Uterus (tissue), 3 donors: ENCODE measurements at regions not wholly inside any gene's neighbourhood (a gene's known extent, or its start where the extent isn't known, plus 50 kb on each side); places are given as distances from the start of the nearest gene placed in this dataset.

ENCODE experiments used
- DNase-seq, 2 donors: peaks; one replicate each; pipeline ENCODE4 v3.0.0-alpha.2; 2019 to 2020
- H3K27ac ChIP-seq, 2 donors: fragments of 200-600 bp; sonication (generic); 1 replicate in 1 of 2; 2 replicates in 1 of 2; pipeline ENCODE4 v1.5.1; 2016 to 2018
- H3K27me3 ChIP-seq, 2 donors: fragments of 200-600 bp; sonication (generic); one replicate each; pipeline ENCODE4 v1.5.1; 2018 to 2019; ENCODE audit warnings: control low read depth in 1 of 2
- H3K36me3 ChIP-seq, 2 donors: fragments of 200-600 bp; sonication (generic); one replicate each; pipeline ENCODE4 v1.5.1; 2019; ENCODE audit warnings: control low read depth in 1 of 2
- H3K4me1 ChIP-seq, 2 donors: fragments of 200-600 bp; sonication (generic); one replicate each; pipeline ENCODE4 v1.5.1; 2018 to 2019; ENCODE audit warnings: control low read depth in 1 of 2
- H3K4me3 ChIP-seq, 2 donors: fragments of 200-600 bp; sonication (generic); 1 replicate in 1 of 2; 2 replicates in 1 of 2; pipeline ENCODE4 v1.5.1; 2018 to 2019; ENCODE audit warnings: mild to moderate bottlenecking in 1 of 2
- H3K9me3 ChIP-seq, 2 donors: fragments of 200-600 bp; sonication (generic); one replicate each; pipeline ENCODE4 v1.5.1; 2019; ENCODE audit warnings: control low read depth in 1 of 2
- POLR2A ChIP-seq, 2 donors: fragments of 450-650 bp; IDR thresholded peaks; one replicate each; pipeline ENCODE4 v1.6.1; 2016; ENCODE audit warnings: antibody characterized with exemption in 2 of 2, mild to moderate bottlenecking in 1 of 2, moderate library complexity in 1 of 2
- intact Hi-C: fragments of 100-400 bp; cut with DNase I; formaldehyde crosslinking; loops from one replicate; pipeline ENCODE4 v1.15.1; 2023; ENCODE audit warnings: low total_unique reads
- TF ChIP-seq, protein P1 (sequence below), 4 experiments: fragments of 200-600 bp in 2 of 4; fragments of 450-650 bp in 2 of 4; sonication (generic) in 2 of 4; IDR thresholded peaks; one replicate each; pipeline ENCODE4 v1.5.1; 2016 to 2019; ENCODE audit warnings: antibody characterized with exemption in 4 of 4, mild to moderate bottlenecking in 2 of 4, moderate library complexity in 1 of 4
- donor health status: DM: yes; HTN: yes; CAD: no.

DNA sequence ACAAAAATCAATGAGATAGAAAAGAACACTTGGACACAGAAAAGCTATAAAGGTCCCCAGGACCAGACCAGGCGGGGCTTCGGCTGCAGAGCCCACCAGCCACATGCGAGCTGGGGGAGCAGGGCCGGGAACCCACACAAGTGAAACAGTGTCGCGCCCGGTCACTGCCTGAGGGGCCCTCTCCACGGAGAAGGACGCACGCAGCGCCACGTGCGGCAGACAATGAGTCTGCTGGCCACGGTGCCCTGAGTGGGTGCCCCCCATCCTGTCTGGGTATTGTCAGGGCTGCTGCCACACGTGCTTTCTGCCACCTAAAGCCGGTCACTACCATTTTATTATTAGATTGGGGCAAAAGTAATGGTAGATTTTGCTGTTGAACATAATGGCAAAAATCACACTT, 207.9 kb upstream of the HDAC4 start:
- TF ChIP-seq, protein P1, sequence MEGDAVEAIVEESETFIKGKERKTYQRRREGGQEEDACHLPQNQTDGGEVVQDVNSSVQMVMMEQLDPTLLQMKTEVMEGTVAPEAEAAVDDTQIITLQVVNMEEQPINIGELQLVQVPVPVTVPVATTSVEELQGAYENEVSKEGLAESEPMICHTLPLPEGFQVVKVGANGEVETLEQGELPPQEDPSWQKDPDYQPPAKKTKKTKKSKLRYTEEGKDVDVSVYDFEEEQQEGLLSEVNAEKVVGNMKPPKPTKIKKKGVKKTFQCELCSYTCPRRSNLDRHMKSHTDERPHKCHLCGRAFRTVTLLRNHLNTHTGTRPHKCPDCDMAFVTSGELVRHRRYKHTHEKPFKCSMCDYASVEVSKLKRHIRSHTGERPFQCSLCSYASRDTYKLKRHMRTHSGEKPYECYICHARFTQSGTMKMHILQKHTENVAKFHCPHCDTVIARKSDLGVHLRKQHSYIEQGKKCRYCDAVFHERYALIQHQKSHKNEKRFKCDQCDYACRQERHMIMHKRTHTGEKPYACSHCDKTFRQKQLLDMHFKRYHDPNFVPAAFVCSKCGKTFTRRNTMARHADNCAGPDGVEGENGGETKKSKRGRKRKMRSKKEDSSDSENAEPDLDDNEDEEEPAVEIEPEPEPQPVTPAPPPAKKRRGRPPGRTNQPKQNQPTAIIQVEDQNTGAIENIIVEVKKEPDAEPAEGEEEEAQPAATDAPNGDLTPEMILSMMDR (IDR thresholded peaks at IDR 0.05) = no peak
- TF ChIP-seq POLR2A (IDR thresholded peaks at IDR 0.05) = no peak
- Histone ChIP-seq H3K36me3 (no peaks in the 10 kb centered on the region), H3K4me1 (no peaks in the 10 kb centered on the region), H3K4me3 (no peak overlapping the region), H3K27me3 (no peaks in the 10 kb centered on the region), H3K27ac (no peak overlapping the region), H3K9me3 (no peaks in the 10 kb centered on the region)
- DNase-seq = peak in 1 of 2 donors; percentile 6
- intact Hi-C loops = no loop called here

- intact Hi-C loops = no loop called here
- Histone ChIP-seq H3K4me1 (no peaks in the 10 kb centered on the region), H3K4me3 (no peak overlapping the region), H3K27me3 (no peaks in the 10 kb centered on the region), H3K36me3 (no peaks in the 10 kb centered on the region), H3K27ac (no peak overlapping the region), H3K9me3 (no peaks in the 10 kb centered on the region)
- DNase-seq = no peak
- TF ChIP-seq, protein P1 (IDR thresholded peaks at IDR 0.05) = no peak
- TF ChIP-seq POLR2A (IDR thresholded peaks at IDR 0.05) = no peak
These were observed 207.4 kb upstream of the HDAC4 start for GRCh38 chr2:239608260-239608659.

GRCh38 chr2:239607517-239608191, 206.8 kb upstream of the HDAC4 start:
- Histone ChIP-seq H3K4me3 (no peak overlapping the region), H3K4me1 (no peaks in the 10 kb centered on the region), H3K36me3 (no peaks in the 10 kb centered on the region), H3K9me3 (no peaks in the 10 kb centered on the region), H3K27me3 (no peaks in the 10 kb centered on the region), H3K27ac (no peak overlapping the region)
- DNase-seq = peak in 1 of 2 donors; percentile 27
- intact Hi-C loops = no loop called here
- no peak for TF ChIP-seq POLR2A (IDR thresholded peaks at IDR 0.05)
- TF ChIP-seq, protein P1 (IDR thresholded peaks at IDR 0.05) = no peak

DNA sequence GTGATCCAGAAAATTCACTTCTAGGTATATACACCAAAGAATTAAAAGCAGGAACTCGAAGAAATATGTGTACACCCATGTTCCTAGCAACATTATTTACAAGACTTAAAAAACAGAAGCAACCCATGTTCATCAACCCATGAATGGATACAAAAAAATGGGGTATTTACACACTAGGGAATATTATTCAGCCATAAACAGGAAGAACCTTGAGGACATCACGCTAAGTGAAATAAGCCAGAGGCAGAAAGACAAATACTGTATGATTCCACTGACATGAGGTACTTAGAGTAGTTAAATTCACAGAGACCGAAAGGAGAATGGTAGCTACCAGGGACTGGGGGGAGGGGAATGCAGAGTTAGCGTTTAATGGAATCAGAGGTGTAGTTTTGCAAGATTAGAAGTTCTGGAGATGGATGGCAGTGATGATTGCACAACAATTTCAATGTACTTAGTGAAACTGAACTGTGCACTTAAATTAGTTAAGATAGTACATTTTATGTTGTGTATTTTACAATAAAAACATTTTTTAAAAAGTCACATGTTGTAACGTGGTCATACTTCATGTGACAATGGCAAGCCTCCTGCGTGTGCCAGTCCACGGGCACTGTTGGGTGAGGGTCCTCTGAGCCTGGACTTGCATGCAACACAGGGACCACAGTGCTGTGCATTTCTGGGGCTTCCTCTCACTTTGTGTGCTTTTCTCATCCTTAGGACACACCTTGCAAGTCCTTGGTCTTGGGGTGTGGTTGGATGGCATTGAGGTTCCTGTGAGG, 206.1 kb upstream of the HDAC4 start:
- TF ChIP-seq POLR2A (IDR thresholded peaks at IDR 0.05) = no peak
- TF ChIP-seq, protein P1 (IDR thresholded peaks at IDR 0.05) = no peak
- Histone ChIP-seq H3K27me3 (no peaks in the 10 kb centered on the region), H3K9me3 (no peaks in the 10 kb centered on the region), H3K4me3 (no peak overlapping the region), H3K27ac (no peak overlapping the region), H3K36me3 (no peaks in the 10 kb centered on the region), H3K4me1 (no peaks in the 10 kb centered on the region)
- no peak for DNase-seq
- intact Hi-C loops = no loop called here

- H3K27me3 ChIP-seq = no peaks in the 10 kb centered on the region
- H3K27ac ChIP-seq = no peak overlapping the region
- intact Hi-C loops = no loop called here
- TF ChIP-seq, protein P1 (IDR thresholded peaks at IDR 0.05) = no peak
- no peak for TF ChIP-seq POLR2A (IDR thresholded peaks at IDR 0.05)
- H3K9me3 ChIP-seq = no peaks in the 10 kb centered on the region
- no peak overlapping the region for H3K4me3 ChIP-seq
- peak in 1 of 2 donors; percentile 13 for DNase-seq
- no peaks in the 10 kb centered on the region for H3K4me1 ChIP-seq
- no peaks in the 10 kb centered on the region for H3K36me3 ChIP-seq
These were observed 205.2 kb upstream of the HDAC4 start for GRCh38 chr2:239605976-239606375.
